ENCODE measurements at regions not wholly inside any gene's neighbourhood (a gene's known extent, or its start where the extent isn't known, plus 50 kb on each side); places are given as distances from the start of the nearest gene placed in this dataset.

GRCh38 chrX:45879512-45879911 is 665.7 kb downstream of the ZNF674 start:
- TF ChIP-seq POLR2AphosphoS5 (IDR thresholded peaks at IDR 0.05; ENCODE audit: insufficient read depth in 1 of 2, low read depth in 1 of 2) (no peak), CTCF (IDR thresholded peaks at IDR 0.05) (no peak)
